GM21723 (cell line): ENCODE measurements at regions not wholly inside any gene's neighbourhood (a gene's known extent, or its start where the extent isn't known, plus 50 kb on each side); places are given as distances from the start of the nearest gene placed in this dataset.

ENCODE experiments used
- ATAC-seq: cut with Tn5 transposase; IDR thresholded peaks from one replicate; pipeline ENCODE4 v1.9.1; 2021; ENCODE audit warnings: mild to moderate bottlenecking, moderate library complexity; ENCODE audit not compliant: unreplicated experiment

DNA sequence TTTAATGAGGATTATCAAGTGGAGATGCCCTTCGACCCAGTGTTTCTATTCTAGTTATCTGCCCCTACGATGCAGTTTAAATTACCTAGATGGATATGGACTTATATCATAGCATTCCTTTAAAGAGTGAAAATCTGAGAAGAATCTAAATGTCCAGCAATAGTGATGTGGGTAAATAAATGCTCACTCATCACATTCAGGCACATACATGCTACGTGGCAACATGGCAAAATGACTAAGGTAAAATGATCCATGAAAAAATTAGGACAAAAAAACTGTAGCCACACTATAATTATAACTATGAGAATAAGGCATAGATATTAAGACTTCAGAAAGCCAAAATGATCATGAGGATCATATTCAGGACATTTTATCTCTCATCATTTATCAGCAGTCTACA is 82.4 kb upstream of the PDE1C start:
- no peak for ATAC-seq

DNA sequence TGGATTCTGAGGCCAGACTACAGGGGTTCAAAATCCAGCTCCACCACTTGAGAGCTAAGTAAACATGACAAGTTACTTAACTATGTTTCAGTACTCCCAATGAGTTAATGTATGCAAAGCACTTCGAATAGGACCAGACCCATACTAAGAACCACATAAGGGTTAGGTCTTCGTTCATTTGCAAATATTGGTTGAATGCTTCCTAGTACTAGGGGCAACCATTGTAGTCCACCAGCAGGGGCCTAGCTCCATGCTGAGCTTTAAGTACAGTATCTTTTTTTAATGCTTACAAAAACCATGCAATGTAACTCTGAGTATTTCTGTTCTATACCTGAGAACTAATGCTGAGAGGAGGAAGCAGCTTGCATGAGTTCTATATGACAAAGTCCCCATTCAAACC is 80.4 kb upstream of the PDE1C start:
- ATAC-seq = no peak

DNA sequence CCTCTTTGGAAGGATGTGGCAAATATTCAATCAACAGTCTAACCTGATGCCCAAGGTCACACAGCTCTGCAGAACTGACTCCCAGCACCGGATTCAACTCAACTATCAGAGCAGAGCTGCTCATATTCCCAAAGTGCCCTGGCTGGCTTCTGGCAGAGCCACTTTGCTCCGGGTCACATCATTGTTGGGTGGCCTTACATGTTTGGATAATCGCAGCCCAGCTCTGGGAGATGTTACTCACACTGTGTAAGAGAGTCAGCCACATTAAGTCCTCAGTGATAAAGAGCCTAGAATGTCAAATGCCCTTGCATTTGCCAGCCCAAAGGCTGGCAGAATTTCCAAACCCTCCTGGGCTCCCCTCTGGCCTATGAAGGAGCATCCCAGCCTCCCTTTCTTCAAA is 79.8 kb upstream of the PDE1C start:
- ATAC-seq = no peak

- ATAC-seq = no peak
Observed at GRCh38 chr7:32147546-32148268, 77.5 kb upstream of the PDE1C start.

DNA sequence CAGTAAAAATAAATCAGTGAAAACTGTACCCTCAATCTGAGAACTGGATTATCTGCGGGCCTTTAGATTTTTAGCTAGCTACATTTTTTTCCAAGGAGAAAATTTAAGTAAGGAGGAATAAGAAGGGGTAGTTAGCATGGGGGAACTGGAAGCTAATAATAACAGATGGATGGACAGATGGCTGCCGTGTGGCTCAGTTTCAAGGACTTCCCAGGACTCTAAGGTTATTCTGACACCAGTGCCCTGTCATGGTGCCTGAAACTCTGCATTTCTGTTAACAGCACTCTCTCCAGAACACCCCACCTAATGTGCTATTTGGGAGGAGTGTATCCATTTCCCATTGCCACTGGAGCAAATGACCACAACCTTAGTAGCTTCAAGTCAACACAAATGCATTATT is 75.7 kb upstream of the PDE1C start:
- ATAC-seq = no peak

- no peak for ATAC-seq
Observed at GRCh38 chr7:32144676-32145075, 74.5 kb upstream of the PDE1C start.

- ATAC-seq = no peak
Observed at GRCh38 chr7:32143301-32143700, 73.1 kb upstream of the PDE1C start.

DNA sequence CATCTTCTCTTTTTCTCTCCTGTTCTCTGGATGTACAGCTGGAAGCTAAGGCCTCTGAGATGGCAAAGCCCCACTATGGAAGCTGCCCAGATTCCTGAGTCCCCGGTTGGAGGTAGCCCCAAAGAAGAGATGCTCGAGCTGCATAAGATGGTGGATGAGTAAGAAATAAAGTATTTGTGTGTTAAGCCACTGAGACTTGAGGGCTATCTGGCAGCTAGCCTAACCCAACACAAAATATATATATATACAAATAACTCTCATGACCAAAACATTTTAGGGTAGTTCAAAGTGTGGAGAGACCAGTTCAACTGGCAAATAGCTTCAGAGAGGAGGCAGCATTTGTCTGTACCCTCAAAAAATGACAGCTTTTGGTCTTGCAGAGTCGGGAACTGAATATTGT is 72.4 kb upstream of the PDE1C start:
- ATAC-seq = no peak

GRCh38 chr7:32140210-32140939 is 70.2 kb upstream of the PDE1C start:
- no peak for ATAC-seq

GRCh38 chr7:32137059-32137458 is 66.9 kb upstream of the PDE1C start:
- no peak for ATAC-seq

DNA sequence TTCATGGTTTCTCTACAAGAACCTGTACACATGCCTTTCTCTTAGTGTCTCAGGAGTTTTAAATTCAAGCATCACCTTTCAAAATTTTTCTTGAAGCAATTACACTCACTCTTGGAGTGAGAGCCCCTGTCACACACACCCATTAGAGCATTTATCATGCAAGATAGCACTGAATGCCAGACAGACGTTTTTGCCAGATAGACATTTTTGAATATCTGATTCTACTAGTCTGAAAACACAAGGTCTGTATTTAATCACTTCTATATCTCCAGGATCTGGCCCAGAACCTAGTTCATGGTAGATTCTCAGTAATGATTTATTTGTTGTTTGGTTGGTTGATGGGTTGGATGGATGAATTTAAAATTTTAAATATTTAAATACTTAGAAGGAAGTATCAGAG is 60.9 kb upstream of the PDE1C start:
- no peak for ATAC-seq

DNA sequence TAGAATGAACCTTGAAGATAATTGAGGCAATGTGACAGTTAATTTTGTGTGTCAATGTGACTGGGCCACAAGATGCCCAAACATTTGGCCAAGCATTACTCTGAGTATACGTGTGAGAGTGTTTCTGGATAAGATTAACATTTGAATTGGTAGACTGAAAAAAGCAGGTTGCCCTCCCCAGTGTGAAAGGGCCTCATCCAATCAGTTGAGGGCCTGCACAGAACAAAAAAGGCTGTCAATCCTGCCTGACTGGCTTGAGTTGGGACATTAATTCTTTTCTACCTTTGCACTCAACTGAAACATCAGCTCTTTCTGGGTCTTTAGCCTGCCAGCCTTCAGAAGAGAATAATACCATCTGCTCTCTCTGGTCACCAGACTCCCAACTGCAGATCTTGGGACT is 56.6 kb upstream of the PDE1C start:
- ATAC-seq = no peak
